GM19467 (cell line): ENCODE measurements at regions not wholly inside any gene's neighbourhood (a gene's known extent, or its start where the extent isn't known, plus 50 kb on each side); places are given as distances from the start of the nearest gene placed in this dataset.
"Not testable (repeated sequence)": the region's sequence is repeated elsewhere in the genome, so short reads cannot be mapped to it uniquely, and the experiment has no call there.

Source experiments
- ATAC-seq: cut with Tn5 transposase; IDR thresholded peaks from one replicate; pipeline ENCODE4 v1.9.1; 2021; ENCODE audit warnings: mild to moderate bottlenecking, moderate library complexity; ENCODE audit not compliant: unreplicated experiment

DNA sequence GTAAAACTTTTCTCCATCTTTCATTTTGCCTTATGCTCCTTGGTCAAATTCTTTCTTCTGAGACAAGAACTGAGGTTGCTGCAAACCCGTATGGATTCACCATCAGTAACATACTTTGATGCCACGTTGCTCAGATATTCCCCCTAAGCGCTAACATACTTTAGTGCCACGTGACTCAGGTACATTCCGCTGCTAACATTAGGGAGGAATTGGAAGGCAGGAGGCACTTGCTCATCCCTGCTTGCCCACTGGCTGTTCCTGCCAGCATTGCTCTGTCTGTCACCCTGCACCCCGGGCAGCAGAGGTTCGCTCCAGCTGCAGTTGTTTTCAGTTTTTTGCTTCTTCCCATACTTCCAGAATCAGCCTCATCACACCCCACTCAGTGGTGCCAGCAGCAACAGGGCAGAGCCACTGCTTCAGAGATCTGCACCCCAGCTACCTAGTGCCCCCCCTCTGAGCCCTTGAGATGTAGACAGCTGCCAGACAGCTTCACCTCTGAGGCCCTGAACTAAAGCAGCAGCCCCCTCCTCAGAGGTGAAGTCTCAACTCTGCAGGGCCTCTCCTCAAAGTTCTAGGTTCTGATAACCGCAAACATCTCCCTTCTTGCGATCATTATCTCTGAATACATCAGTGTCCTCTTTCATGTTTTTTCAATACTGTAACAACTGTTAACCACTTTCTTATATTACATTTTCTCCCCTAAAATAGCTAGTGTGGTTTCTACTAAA is 228.0 kb upstream of the KIF2A start:
- ATAC-seq, result no peak

GRCh38 chr5:62082370-62082801 is 223.6 kb upstream of the KIF2A start:
- ATAC-seq, result no peak

DNA sequence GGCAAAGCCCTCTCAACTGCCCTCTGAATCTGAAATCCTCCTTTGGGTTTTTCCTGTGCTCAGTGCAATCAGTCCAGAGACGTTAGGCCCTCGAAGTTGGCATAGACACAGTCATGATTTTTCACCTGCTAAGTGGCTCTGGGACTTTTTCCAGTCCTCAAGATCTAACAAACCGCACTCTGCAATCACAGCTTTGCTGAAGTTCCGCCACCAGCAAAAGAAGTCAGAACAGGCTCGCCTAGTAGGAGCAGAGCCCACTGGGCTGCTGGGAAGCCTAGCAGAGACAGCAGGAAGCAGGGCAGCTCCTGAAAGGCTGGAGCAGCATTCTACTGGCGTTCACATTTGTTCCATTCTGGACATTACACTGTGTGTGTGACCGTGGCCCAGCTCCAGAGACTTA is 222.8 kb upstream of the KIF2A start:
- no peak for ATAC-seq

DNA sequence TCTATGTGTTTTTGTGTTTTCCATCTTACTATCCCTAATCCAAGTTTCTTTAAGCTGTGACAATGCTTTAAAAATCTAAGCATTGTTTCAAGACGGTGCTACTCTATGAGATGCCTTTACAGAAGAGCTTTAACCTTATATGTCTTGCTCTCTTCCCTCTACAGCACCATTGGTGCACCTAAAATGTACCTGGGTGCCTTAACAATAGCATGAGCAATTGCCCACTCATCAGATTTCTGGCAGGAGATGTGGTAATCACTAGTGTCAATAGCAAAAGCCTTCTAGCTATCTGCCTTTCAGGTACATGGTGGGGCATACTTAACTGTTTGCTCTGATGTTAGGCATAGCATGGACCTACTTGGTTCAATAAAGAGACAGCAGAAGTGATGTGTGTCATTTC is 222.3 kb upstream of the KIF2A start:
- ATAC-seq, result no peak

- ATAC-seq, result no peak
These were observed 221.6 kb upstream of the KIF2A start for GRCh38 chr5:62084391-62084790.

DNA sequence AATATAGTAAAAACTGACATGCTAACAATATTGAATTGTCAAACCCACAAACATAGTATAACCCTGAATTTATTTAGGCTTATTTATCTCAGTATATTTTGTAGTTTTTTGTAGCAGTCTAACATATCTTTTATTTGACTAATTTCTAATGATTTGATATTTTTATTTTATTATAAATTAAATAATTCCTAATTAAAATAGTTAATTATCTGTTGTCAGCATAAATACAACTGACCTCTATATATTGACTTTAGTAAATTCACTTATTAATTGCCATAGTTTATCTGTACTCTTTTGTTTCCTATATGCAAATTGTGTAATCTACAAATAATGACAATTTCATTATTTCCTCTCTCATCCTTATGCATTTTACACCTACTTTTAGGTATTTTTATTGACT is 215.1 kb upstream of the KIF2A start:
- ATAC-seq, result no peak

- no peak for ATAC-seq
These were observed 212.6 kb upstream of the KIF2A start for GRCh38 chr5:62093411-62093810.

DNA sequence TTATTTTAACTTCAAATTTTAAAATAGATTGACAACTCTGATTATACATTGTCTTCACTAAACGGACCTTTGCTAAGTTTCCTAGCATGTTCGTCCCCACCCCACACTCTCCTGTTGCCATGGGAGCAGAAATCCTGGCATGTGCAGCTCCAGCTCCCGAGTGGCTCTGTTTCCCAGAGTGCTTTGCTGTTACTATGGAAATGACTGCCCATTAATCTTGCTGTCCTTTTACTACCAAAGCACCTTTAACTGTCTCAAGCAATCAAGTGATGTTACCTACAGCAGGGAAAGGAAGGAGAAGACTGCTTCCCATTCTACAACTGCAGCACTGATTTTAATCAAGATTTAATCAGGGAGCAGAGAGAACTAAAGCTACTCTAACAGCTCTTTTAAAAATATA is 212.0 kb upstream of the KIF2A start:
- no peak for ATAC-seq

DNA sequence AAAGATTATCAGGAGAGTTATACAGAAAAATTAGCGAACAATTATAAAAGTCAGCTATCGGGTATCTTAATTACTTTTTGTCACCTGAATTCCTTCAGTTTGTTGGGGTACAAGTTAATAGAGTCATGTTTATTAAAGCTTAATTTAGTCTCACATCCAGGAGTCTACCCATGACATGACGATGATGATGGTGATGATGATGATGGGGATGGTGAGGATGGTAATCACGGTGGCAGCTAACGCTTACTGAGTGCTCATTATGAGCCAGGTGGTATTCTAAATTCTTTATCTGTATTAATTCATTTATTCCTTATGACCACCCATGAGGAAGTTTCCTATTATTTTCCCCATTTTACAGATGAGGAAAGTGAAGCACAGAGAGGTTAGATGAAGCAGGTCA is 208.6 kb upstream of the KIF2A start:
- no peak for ATAC-seq

- no peak for ATAC-seq
These were observed 205.8 kb upstream of the KIF2A start for GRCh38 chr5:62100201-62100600.

DNA sequence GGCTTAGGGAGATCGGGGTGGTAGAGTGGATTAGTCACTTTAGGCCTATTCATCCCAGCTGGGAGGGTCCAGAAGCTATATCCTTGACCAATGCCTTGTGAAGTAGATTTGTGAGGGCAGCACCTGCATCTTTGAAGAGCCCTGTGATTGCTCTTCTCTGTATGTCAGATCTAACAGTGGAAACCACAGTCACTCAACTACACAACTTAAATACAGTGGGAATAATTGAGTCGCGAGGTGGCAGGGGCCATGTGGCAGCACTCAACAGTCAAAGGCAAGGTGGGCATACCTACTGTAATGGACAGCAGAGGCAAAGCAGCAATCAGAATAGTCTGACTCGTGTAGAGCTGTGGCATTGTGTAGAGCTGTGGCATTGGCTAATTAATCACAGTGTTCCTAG is 202.1 kb upstream of the KIF2A start:
- ATAC-seq, result not testable (repeated sequence)

DNA sequence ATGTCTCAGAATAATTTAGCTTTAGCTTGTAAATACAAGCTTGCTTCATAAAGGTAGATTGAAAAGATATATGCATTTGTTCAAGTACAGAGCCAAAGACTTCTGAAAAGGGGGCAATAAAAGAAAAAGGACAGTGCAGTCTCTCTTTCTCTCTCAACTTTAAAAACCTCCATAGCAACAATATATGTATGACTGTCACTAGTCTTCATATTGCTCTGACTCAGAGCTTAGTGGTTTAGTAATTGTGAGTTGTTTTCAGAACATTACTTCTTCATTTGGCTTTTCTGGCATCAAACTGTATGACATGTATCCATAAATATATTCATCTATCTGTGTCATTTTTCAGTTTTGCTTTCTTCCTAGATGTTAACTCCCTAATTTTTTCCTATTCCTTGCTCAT is 194.6 kb upstream of the KIF2A start:
- no peak for ATAC-seq

- no peak for ATAC-seq
These were observed 193.2 kb upstream of the KIF2A start for GRCh38 chr5:62112689-62113228.

GRCh38 chr5:62115014-62115413 is 191.0 kb upstream of the KIF2A start:
- no peak for ATAC-seq

DNA sequence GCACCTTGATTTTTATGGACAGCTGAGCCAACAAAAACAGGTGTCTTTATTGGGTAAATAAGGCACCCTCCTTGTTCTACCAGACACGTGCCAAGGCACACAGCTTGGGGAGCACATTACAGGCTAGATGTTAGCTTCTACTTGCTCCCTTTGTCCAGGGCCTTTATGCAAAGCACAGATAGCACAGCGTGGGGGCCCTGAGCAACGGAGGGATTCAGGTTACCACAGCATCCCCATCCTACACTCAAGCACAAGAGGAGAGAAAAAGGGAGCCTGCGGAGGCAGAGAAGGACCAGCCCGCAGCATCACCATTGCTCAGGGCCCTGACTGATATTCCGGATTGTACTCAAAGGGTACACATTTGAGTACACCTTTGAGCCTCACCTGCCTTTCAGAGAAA is 181.7 kb upstream of the KIF2A start:
- no peak for ATAC-seq

- ATAC-seq, result no peak
These were observed 179.9 kb upstream of the KIF2A start for GRCh38 chr5:62126090-62126489.

DNA sequence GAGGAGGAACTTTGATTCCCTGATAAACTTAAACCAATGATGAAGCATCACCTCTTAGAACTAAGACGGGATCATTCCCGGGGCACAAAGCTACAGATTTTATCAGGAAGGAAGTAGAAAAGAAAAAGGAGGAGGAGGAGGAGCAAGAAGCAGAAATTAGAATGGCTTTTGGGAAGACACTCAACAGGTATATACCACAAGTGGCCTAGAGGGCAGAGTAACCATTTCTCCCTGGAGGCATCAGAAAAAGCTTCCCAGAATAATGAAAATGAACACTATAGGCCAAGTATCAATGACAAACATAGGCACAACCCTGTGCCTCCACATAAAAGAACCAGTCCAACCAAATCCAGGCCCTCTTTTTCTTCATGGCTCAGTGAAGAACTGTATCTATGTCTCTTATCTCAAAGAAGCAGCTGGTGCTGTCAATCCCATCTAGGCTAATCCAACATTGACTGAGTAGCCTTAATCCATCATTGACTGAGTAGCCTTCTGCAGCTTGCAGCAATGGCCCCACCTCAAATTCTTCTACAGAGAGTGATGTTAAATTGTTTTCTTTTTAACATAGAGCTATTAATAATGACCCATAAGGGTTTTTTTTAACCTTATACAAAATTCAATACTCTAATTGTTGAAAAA is 178.8 kb upstream of the KIF2A start:
- no peak for ATAC-seq

DNA sequence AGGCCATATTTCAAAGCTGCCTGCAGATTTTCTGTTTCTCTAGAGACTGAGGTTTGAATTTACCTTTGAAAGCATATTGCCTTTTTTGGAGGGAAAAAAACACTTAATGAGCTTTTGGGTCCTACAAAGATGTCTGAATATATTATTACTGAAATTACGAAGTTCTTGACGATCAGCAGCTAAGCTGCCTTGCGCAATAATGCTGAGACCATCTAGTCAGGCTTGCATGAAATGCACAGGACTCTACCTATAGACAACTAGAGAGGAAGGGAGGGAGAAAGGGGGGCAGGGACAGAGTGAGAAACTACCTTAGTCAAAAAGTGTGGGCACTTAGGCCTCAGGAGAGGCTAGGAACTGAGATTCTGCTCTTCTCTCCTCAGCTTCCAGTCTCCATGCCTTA is 175.9 kb upstream of the KIF2A start:
- no peak for ATAC-seq

GRCh38 chr5:62132276-62132675 is 173.7 kb upstream of the KIF2A start:
- no peak for ATAC-seq

DNA sequence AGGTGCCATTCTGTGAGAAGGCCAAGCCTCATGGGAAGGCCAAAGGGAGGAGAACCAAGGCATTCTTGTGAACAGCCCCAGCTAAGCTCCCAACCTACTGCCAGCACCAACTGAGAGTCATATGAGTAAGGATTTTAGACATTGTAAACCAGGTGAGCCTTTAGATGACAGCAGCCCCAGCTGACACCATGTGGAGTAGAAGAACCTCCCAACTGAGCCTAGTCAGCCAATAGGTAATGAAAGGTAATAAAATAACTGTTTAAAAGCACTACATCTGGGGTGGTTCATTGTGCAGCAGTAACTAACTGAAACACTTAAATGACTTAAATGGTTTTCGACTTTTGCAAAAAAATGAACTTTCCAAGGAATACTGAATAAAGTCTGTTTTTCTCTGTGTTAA is 172.6 kb upstream of the KIF2A start:
- no peak for ATAC-seq

DNA sequence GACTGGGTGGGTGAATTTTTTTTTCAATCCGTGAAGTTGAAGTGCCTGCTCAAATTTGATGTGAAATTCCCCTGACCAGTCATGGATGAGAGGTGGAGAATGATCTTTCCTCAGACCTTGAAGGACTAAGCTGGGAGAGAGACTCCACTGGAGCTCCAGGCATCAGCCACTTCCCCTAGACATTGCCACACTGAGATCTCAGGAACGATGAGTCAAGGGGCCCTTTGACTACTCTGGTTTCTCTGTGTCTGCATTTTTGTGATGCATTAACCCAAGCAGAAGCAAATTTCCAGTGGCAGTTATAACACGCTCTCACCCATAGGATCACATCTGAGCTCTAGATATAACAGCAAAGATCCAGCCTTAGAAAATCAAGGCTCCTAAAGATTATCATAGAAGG is 171.2 kb upstream of the KIF2A start:
- ATAC-seq, result no peak

- ATAC-seq, result no peak
These were observed 168.4 kb upstream of the KIF2A start for GRCh38 chr5:62137628-62138027.

GRCh38 chr5:62138607-62139006 is 167.4 kb upstream of the KIF2A start:
- ATAC-seq, result no peak
